Left colon (tissue), 2 donors: ENCODE measurements at regions not wholly inside any gene's neighbourhood (a gene's known extent, or its start where the extent isn't known, plus 50 kb on each side); places are given as distances from the start of the nearest gene placed in this dataset.
"Not testable (repeated sequence)": the region's sequence is repeated elsewhere in the genome, so short reads cannot be mapped to it uniquely, and the experiment has no call there.

Experiments
- ATAC-seq: fragments of 200-7000 bp; cut with Tn5 transposase; one replicate; pipeline ENCODE4 v1.9.1; 2020; ENCODE audit warnings: mild to moderate bottlenecking, moderate library complexity
- DNase-seq, 2 donors: peaks; one replicate each; pipeline ENCODE4 v3.0.0-alpha.2; 2020
- intact Hi-C, 2 donors: fragments of 100-400 bp; cut with DNase I in 1 of 2; cut with micrococcal nuclease in 1 of 2; formaldehyde crosslinking; loops; one replicate each; pipeline versions ENCODE4 v1.11.2 to v1.14.0; 2022; cut with DNase I, micrococcal nuclease
- donor health status: DM: no; HTN: no; CAD: no.
- donor health status: DM: yes; HTN: yes; CAD: no.

DNA sequence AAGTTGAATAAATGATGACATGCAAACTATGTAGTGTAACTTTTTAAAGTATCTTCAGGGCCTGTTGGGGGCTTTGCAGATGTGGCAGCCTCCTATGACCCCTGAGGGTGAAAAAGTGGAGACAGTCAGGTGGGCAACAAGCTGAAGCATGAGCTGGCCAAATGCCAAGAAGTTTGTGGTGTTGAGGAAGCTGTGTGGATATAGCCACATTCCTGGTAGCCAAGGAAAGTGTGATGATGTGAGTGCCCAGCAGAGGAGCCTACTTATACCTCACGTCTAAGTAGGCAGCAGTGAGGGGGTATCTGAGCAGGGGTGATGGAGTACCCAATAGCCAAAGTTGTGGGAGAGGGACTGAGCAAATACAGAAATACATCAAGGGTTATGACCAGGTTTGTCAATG is 621.2 kb upstream of the CDH6 start:
- ATAC-seq (no peak), DNase-seq (no peak)
- intact Hi-C loops = no loop called here

DNA sequence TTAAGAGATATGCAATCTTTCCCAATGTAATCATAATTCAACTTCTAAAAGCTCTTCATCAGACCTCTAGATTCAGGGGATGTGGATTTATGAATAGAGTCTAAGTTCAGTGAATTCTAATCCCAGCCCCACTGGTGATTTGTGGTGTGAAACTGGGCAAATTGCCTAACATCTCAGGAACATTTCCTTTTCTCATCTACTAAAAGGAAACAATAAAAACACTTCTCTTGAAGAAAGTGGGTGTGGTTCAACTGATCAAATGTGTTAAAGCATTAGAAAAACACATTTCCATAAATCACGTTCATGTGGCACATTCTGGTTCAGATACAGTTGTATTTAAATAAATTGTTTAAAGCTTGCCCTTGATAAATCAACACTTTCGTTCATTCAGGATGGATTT is 631.7 kb upstream of the CDH6 start:
- DNase-seq (no peak), ATAC-seq (no peak)
- intact Hi-C loops = no loop called here

DNA sequence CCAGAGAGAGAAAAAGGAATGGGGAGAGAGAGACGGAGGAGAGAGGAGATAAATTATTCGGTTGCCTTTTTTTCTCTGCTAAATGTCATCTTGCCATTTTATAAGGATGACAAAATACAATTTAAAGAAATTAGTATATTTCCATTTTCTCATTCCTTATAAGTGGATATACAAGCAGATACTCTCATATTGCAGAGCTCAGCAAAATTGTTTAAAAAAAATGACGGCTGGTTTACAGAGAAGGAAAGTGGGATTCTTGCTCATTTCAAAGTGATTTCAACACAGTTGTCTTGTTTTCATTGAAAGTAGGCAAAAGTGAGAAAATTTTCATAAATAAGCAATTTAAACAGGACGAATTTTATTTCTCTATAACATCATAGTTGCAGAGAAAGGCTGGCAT is 641.9 kb upstream of the CDH6 start:
- intact Hi-C loops = no loop called here

DNA sequence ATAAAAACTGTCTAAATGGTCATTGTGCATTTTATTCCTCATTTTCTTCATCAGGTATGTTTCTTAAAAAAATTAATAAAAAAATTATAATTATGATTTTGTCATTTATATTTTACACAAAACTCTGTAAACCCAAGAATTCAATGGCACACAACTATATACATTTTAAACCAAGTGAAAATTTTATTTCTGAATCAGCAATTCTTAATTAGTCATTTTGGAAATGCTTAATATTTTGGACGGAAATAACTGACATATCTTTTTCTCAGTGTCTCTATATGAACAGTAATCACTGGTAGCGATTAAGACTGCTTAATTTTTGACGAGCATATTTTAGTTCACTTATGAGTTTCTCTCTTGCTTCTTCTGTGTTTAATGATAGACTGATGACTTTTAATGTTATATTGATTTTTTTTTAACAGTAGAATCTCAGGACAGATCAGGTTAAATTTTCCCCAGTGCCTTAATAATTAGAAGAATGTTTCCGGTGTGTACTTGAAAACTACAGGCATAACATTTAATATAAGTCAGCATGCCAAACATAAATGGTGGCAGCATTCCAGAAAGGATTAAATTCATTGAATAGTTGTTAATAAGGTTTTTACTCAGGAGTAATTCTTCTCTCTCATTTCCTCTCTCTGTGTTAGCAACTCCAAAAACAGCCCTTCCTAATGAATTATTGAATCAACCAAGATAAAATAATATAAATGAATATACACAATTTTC is 644.7 kb upstream of the CDH6 start:
- ATAC-seq = no peak
- intact Hi-C loops = no loop called here

More for the DNA sequence above, 641.9 kb upstream of the CDH6 start:
- ATAC-seq = no peak
- no peak for DNase-seq

DNA sequence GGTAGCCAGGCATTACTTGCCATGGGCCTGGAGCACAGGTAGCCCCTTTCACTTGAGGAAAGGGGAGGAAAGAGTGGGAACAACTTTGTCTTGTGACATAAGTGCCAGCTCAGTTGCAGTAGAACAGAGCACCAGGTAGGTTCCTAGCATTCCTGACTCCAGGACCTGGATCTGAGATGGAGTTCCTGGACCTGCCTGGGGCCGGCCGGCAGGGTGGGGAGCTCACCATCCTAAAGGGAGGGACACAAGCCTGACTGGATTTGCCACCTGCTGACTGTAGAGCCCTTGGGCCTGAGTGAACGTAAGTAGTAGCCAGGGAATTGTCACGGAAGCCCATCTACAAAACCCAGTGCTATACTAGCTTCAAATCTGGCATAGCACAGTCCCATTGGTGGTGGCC is 653.3 kb upstream of the CDH6 start:
- intact Hi-C loops = no loop called here
- ATAC-seq = no peak
- no peak for DNase-seq

More for the DNA sequence above, 644.7 kb upstream of the CDH6 start:
- DNase-seq = no peak

DNA sequence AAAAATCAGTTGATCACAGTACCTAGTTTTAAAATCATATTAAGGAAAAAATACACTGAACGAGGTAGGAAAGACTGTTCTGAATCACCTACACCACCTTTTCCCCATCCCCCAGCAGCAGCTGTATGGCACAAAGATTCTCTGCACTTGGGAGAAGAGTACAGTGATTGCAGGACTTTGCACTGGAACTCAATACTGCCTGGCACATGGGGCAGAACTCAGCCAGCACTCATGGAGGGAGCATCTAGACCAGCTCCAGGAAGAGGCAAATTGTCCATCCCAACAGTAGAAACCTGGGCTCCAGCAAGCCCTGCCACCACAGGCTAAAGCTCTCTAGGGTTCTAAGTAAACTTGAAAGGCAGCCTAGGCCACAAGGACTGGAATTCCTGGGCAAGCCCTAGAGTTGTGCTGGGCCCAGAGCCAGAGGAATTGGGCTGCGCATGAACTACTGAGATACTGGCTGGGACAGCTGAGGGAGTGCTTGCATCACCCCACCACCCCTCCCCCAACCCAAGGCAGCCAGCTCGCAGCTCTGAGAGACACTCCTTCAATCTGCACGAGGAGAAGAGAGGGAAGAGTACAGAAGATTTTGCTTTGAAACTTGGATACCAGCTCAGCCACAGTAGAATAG is 654.4 kb upstream of the CDH6 start:
- intact Hi-C loops = no loop called here
- ATAC-seq = no peak
- no peak for DNase-seq

DNA sequence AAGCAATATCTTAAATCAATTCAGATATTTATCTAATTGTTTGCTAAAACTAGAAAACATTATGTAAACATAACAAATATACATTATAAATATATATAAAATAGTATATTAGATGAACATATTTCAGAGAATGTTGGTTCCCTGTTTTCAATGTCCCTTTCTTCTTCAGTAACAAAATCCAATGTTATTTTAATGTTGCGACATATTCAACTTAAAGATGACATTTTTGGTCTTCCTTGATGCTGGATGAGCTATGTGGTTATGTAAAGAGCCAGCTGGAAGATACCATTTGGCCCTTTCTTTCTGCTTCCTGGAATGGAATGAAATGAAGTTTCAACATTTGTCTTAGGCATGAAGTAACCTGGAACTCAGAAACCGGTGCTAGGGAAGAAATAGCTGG is 668.1 kb upstream of the CDH6 start:
- intact Hi-C loops = no loop called here
- DNase-seq (no peak), ATAC-seq (no peak)

DNA sequence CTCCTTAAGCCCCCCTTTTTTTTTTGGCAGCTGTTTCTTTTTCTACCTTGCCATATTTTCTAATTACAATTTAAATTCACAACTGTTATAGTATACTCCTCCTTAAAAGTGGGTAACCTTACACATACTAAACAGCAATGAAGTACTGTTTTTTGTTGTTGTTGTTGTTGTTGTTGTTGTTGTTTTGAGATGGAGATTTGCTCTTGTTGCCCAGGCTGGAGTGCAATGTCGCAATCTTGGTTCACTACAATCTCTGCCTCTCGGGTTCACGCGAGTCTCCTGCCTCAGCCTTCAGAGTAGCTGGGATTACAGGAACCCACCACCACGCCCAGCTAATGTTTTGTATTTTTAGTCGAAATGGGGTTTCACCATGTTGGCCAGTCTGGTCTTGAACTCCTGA is 669.1 kb upstream of the CDH6 start:
- ATAC-seq = no peak
- no peak for DNase-seq
- intact Hi-C loops = no loop called here

DNA sequence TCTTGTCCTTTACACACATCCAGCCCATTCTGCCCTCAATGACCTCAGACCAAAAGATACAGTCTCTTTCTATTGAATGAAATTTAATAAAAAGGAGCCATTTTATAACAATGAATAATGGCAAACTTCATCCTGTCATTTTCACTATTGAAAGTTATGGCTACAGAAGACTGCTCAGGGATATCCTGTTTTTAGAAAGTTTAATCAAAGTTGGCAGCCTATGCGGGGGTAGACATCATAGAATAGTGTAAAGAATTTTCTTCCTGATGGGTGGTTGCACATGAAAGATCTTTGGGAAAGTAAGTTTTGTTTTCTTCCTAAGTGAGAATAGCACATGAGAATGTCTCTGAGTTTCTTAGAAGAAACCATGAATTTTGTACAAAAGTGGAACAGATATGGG is 670.4 kb upstream of the CDH6 start:
- no peak for DNase-seq
- intact Hi-C loops = no loop called here
- no peak for ATAC-seq

DNA sequence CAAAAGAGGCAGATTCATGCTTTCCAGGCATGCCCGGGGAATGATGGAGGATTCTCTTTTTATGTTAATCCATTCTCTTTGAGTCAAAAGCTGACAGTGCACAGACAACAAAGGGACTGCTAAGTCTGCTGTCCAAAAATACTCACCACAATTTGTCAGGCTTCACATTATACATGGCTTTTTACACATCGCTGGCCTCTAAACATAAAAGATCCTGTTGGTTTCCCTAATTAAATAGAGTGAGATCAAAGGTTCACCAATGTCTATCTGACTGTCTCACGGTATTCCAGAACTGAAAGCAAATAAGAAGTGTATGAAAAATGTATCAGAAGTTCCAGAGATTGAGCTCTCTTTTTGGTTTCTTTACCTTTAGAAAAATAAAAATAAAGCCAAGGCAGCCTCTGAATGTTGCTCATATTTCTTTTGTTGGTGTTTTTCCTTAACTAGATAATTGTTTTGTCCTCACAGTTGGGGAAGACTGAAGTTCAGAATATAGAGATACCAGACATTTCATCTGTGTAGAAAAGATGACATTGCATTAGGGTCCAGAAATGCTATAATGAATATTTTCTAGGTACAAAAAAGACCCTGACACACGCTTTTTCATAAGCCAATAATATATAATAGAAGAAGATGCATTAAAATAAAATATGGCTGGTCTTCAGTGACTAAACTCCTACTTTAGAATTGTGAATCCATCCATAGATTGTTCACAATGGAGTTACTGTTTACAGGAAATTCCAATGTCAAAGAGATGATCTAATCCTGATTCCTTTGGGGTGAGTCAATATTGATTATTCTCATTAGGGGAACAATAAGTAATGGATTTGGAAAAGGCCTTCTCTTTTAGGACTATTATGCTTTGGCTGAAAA is 688.2 kb upstream of the CDH6 start:
- intact Hi-C loops = no loop called here
- ATAC-seq = no peak
- DNase-seq = no peak

DNA sequence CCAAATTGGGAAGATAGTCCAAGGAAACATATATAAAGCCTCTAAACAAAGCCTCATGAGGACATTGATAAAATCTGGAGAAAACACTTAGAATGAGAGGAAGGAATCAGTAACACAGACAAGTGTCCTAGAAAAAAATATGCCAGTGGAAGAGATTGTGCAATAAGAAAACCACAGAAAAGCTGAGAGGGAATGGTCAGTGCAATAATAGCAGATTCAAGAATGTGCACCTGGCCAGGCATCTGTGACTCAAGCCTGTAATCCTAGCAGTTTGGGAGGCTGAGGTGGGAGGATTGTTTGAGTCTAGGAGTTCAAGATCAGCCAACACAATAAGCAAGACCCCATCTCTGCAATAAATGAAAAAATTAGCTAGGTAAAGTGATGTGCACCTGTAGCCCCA is 691.2 kb upstream of the CDH6 start:
- intact Hi-C loops = no loop called here
- ATAC-seq = no peak
- no peak for DNase-seq

DNA sequence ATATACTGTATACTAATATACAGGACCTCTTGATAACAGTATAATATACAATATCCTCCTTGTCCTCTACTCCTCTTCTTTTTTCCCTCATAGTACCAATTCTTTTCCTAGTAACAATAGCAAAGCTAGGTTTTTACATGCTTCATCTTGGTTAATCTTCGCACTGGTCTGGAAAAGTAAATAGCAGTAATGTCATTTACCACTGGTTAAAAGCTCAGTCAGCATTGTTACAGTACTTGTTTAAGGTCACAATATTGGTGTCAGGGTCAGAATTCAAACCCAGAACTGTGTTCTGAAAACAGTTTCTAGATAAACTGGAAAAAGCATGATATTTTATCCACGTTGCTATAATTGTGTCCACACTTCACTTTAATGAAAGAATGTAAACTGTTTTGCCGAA is 692.4 kb upstream of the CDH6 start:
- ATAC-seq (no peak), DNase-seq (no peak)
- intact Hi-C loops = no loop called here

DNA sequence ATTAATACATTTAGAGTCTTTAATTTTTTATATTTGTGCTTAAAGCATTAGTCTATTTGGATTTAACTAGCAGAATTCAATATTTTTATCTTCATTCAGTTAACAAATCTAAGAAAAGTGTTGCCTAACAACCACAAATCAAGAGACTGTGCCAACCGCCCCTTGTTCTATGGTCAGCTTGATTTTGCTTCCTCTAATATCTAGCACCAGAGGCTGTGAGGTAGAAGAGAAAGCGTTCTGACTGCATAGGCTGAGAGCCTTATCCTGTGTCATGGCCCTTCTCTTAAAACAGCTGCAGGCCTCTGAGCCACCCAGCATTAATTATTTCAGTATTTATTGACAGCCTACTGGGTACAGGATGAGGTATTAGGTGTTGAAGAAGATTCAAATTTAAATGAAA is 693.0 kb upstream of the CDH6 start:
- ATAC-seq = no peak
- no peak for DNase-seq
- intact Hi-C loops = no loop called here

DNA sequence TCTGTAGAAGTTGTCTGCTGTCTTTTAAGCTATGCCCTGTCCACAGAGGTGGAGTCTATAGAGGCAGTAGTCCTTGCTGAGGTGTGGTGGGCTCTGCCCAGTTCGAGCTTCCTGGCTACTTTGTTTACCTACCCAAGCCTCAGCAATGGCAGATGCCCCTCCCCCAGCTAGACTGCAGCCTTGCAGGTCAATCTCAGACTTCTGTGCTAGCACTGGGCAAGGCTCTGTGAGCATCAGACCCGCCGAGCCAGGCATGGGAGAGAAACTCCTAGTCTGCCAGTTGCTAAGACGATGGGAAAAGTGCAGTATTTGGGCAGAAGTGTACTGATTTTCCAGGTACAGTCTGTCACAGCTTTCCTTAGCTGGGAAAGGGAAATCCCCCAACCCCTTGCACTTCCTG is 694.1 kb upstream of the CDH6 start:
- intact Hi-C loops = no loop called here
- DNase-seq (no peak), ATAC-seq (no peak)

DNA sequence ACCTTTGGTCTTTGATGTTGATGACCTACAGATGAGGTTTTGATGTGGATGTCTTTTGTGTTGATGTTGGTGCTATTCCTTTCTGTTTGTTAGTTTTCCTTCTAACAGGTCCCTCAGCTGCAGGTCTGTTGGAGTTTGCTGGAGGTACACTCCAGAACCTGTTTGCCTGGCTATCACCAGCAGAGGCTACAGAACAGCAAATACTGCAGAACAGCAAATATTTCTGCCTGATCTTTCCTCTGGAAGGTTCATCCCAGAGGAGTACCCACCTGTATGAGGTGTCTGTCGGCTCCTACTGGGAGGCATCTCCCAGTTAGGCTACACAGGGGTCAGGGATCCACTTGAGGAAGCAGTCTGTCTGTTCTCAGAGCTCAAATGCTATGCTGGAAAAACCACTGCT is 694.5 kb upstream of the CDH6 start:
- ATAC-seq (no peak), DNase-seq (no peak)
- intact Hi-C loops = no loop called here

DNA sequence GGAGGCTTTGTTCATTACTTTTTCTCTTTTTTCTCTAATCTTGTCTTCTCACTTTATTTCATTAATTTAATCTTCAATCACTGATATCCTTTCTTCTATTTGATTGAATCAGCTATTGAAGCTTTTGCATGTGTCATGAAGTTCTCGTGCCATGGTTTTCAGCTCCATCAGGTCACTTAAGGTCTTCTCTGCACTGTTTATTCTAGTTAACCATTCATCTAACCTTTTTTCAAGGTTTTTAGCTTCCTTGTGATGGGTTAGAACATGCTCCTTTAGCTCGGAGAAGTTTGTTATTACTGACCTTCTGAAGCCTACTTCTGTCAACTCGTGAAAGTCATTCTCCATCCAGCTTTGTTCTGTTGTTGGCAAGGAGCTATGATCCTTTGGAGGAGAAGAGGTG is 695.0 kb upstream of the CDH6 start:
- intact Hi-C loops, DNase-seq: not testable (repeated sequence)

DNA sequence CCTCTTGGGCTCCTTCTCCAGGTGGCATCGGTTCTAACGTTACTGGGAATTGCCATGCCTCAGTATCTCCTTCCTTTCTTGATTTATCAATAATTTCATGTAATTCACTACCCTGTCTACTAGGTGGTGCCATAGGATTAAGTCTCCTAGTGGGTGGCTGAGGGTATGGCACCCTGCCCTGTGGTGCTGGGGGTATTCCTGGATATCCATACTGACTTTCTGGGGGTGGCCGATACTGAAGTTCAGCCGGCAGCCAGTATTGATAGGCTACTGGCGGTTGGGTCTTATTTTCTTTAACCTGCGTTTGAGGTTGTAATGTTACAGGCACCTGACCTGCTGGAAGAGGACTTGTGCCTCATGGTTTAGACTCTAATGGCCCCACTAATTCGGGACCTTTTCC is 699.4 kb upstream of the CDH6 start:
- intact Hi-C loops, DNase-seq, ATAC-seq: not testable (repeated sequence)

More for the DNA sequence above, 695.0 kb upstream of the CDH6 start:
- not testable (repeated sequence) for ATAC-seq

DNA sequence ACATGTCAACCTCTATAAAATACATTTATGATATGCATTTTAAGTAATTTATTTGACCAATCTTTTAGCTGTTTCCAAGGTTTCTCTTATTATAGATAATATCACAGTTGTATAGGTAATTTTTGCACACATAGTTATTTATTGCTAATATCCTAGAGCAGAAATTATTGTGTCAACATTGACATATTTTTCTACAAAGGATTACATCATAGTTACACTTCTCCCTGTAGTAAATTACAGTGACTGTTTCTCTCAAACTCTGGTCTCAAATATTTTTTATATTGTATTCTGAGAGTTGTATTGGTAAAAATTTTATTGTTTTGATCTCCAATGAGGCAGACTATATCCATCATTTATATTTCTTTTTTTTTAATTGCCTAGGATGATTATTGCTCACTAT is 714.4 kb upstream of the CDH6 start:
- DNase-seq = no peak
- ATAC-seq = no peak
- intact Hi-C loops = no loop called here

DNA sequence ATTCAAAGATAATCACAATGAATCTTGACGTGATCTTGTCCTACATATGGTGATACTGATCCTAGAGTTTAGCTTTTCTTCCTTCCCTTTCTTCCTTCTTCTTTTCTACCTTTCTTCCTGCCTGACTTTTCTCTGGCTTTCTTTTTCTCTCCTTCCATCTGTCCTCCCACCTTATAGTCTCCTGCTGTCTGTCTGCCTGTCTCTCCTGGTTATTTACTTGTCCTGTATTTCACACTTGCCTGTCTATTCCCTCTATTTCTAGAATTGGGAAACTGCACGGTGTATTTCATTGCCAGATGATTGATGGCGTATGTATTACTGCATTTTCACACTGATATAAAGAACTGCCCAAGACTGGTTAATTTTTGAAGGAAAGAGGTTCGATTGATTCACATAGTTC is 718.1 kb upstream of the CDH6 start:
- intact Hi-C loops = no loop called here
- DNase-seq = no peak
- ATAC-seq = no peak

DNA sequence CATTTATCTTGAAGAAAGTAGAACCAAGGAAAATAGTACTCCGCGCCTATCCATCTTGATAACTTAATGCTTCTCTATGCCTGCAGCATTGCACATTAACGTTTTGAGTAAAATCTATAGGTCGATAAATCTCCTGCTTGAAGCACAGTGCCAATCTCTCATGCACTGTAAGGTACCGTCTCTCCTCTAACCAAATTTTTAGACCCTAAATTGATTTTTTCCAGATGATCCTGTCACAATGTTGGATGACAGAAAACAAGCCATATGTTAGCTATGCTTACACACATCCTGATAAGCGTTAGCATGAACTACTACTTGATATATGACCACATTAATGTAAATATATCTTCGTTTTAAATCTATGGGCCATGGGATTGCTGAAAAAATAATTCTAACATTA is 723.8 kb upstream of the CDH6 start:
- no peak for ATAC-seq
- no peak for DNase-seq
- intact Hi-C loops = no loop called here
